ENCODE measurements at regions not wholly inside any gene's neighbourhood (a gene's known extent, or its start where the extent isn't known, plus 50 kb on each side); places are given as distances from the start of the nearest gene placed in this dataset.

GRCh38 chr5:4023091-4023752 is 427.6 kb downstream of the IRX1 start:
- TF ChIP-seq CTCF (IDR thresholded peaks at IDR 0.05) = no peak
- TF ChIP-seq POLR2AphosphoS5 (IDR thresholded peaks at IDR 0.05) = no peak
- no peak for TF ChIP-seq POLR2A (IDR thresholded peaks at IDR 0.05; ENCODE audit: low read depth)
